Naive thymus-derived CD8-positive, alpha-beta T cell (primary cell): ENCODE measurements at regions not wholly inside any gene's neighbourhood (a gene's known extent, or its start where the extent isn't known, plus 50 kb on each side); places are given as distances from the start of the nearest gene placed in this dataset.

Experiments used
- ATAC-seq, 2 donors: fragments of 150-1000 bp; cut with Tn5 transposase in 1 of 2; sonication (Bioruptor Pico), chemical (Tn5 transposase) in 1 of 2; 1 replicate in 1 of 2; 2 replicates in 1 of 2; pipeline ENCODE4 v1.10.0; 2021; ENCODE audit warnings: mild to moderate bottlenecking in 2 of 2, moderate library complexity in 2 of 2
- POLR2A ChIA-PET: fragments of 350-600 bp; sonication (Branson Sonifier 250); formaldehyde crosslinking; loops from one replicate; lab custom pipeline; 2021; ENCODE audit warnings: antibody characterized with exemption; lab: Charles Lee
- DNase-seq, 10 donors: peaks; one replicate each; pipeline versions ENCODE4 v3.0.0 to v3.0.0-alpha.2; 2020 to 2022
- H3K27ac Mint-ChIP-seq, 10 donors: one replicate each; pipeline ENCODE4 v1.8.0; 2020 to 2022; ENCODE audit warnings: mild to moderate bottlenecking in 10 of 10, mixed read lengths in 10 of 10, moderate library complexity in 4 of 10, inconsistent platforms in 1 of 10
- H3K27me3 Mint-ChIP-seq, 5 donors: one replicate each; pipeline ENCODE4 v1.8.0; 2021 to 2022; ENCODE audit warnings: mixed read lengths in 5 of 5
- H3K36me3 Mint-ChIP-seq, 3 donors: one replicate each; pipeline ENCODE4 v1.8.0; 2020 to 2022; ENCODE audit warnings: mixed read lengths in 3 of 3, mild to moderate bottlenecking in 2 of 3, inconsistent platforms in 1 of 3
- H3K4me1 Mint-ChIP-seq, 4 donors: one replicate each; pipeline ENCODE4 v1.8.0; 2021 to 2022; ENCODE audit warnings: mixed read lengths in 4 of 4
- H3K4me3 Mint-ChIP-seq, 10 donors: one replicate each; pipeline ENCODE4 v1.8.0; 2020 to 2022; ENCODE audit warnings: mild to moderate bottlenecking in 10 of 10, mixed read lengths in 10 of 10, moderate library complexity in 6 of 10, inconsistent platforms in 1 of 10
- H3K9me3 Mint-ChIP-seq, 9 donors: one replicate each; pipeline ENCODE4 v1.8.0; 2020 to 2022; ENCODE audit warnings: mixed read lengths in 9 of 9, mild to moderate bottlenecking in 3 of 9, inconsistent platforms in 1 of 9, moderate library complexity in 1 of 9

GRCh38 chr5:23269981-23270380, 237.4 kb upstream of the PRDM9 start:
- Mint-ChIP-seq H3K4me1 (no peaks in the 10 kb centered on the region), H3K4me3 (no peak overlapping the region), H3K27ac (no peak overlapping the region), H3K36me3 (no peaks in the 10 kb centered on the region), H3K27me3 (no peaks in the 10 kb centered on the region), H3K9me3 (peaks cover 0 to 13% (median 3%) of the 10 kb centered on the region in 9 donors)
- POLR2A ChIA-PET = no interaction called here
- ATAC-seq = no peak
- DNase-seq = no peak

GRCh38 chr5:23268136-23268535, 239.3 kb upstream of the PRDM9 start:
- Mint-ChIP-seq H3K27ac (no peak overlapping the region), H3K9me3 (peaks cover 0 to 9% (median under 1%) of the 10 kb centered on the region in 9 donors)

GRCh38 chr5:23260621-23261020, 246.8 kb upstream of the PRDM9 start:
- POLR2A ChIA-PET = no interaction called here
- H3K36me3 Mint-ChIP-seq = peaks cover 0 to 4% (median 0%) of the 10 kb centered on the region in 3 donors
- H3K4me1 Mint-ChIP-seq = no peaks in the 10 kb centered on the region
- H3K27ac Mint-ChIP-seq = no peak overlapping the region
- no peak overlapping the region for H3K4me3 Mint-ChIP-seq
- H3K27me3 Mint-ChIP-seq = no peaks in the 10 kb centered on the region
- no peak for DNase-seq
- H3K9me3 Mint-ChIP-seq = peaks cover 0 to 14% (median 7%) of the 10 kb centered on the region in 9 donors
- no peak for ATAC-seq

More at GRCh38 chr5:23268136-23268535, 239.3 kb upstream of the PRDM9 start:
- Mint-ChIP-seq H3K27me3 (no peaks in the 10 kb centered on the region), H3K4me1 (no peaks in the 10 kb centered on the region), H3K4me3 (no peak overlapping the region), H3K36me3 (no peaks in the 10 kb centered on the region)
- POLR2A ChIA-PET = no interaction called here
- ATAC-seq = no peak
- DNase-seq = no peak

GRCh38 chr5:23257656-23258055, 249.8 kb upstream of the PRDM9 start:
- no peaks in the 10 kb centered on the region for H3K27me3 Mint-ChIP-seq
- no peak overlapping the region for H3K4me3 Mint-ChIP-seq
- ATAC-seq (no peak), DNase-seq (no peak)
- no peaks in the 10 kb centered on the region for H3K4me1 Mint-ChIP-seq
- peak overlapping the region in 1 of 10 donors; percentile 68 for H3K27ac Mint-ChIP-seq
- H3K36me3 Mint-ChIP-seq = peaks cover 0 to under 1% (median 0%) of the 10 kb centered on the region in 3 donors
- POLR2A ChIA-PET = no interaction called here
- H3K9me3 Mint-ChIP-seq = peaks cover 2 to 20% (median 14%) of the 10 kb centered on the region in 9 donors

- Mint-ChIP-seq H3K9me3 (peaks cover 2 to 19% (median 9%) of the 10 kb centered on the region in 9 donors), H3K4me1 (no peaks in the 10 kb centered on the region), H3K4me3 (no peak overlapping the region), H3K27me3 (no peaks in the 10 kb centered on the region), H3K36me3 (no peaks in the 10 kb centered on the region), H3K27ac (no peak overlapping the region)
- ATAC-seq (no peak), DNase-seq (no peak)
- POLR2A ChIA-PET = no interaction called here
Observed at GRCh38 chr5:23253621-23254198, 253.7 kb upstream of the PRDM9 start.

GRCh38 chr5:23242891-23243290, 264.5 kb upstream of the PRDM9 start:
- DNase-seq (no peak), ATAC-seq (no peak)
- Mint-ChIP-seq H3K9me3 (peaks cover 0 to 29% (median 9%) of the 10 kb centered on the region in 9 donors), H3K4me3 (no peak overlapping the region), H3K27ac (no peak overlapping the region), H3K27me3 (no peaks in the 10 kb centered on the region), H3K36me3 (no peaks in the 10 kb centered on the region), H3K4me1 (no peaks in the 10 kb centered on the region)
- POLR2A ChIA-PET = no interaction called here

- H3K4me1 Mint-ChIP-seq = no peaks in the 10 kb centered on the region
- POLR2A ChIA-PET = no interaction called here
Observed at GRCh38 chr5:23235246-23235645, 272.2 kb upstream of the PRDM9 start.

GRCh38 chr5:23234197-23234596, 273.2 kb upstream of the PRDM9 start:
- POLR2A ChIA-PET = no interaction called here
- Mint-ChIP-seq H3K4me1 (no peaks in the 10 kb centered on the region), H3K36me3 (no peaks in the 10 kb centered on the region), H3K27ac (no peak overlapping the region), H3K4me3 (no peak overlapping the region), H3K27me3 (no peaks in the 10 kb centered on the region), H3K9me3 (peaks cover 0 to 39% (median 9%) of the 10 kb centered on the region in 9 donors)
- DNase-seq (no peak), ATAC-seq (no peak)

More at GRCh38 chr5:23235246-23235645, 272.2 kb upstream of the PRDM9 start:
- H3K4me3 Mint-ChIP-seq = no peak overlapping the region
- no peak for DNase-seq
- H3K9me3 Mint-ChIP-seq = peaks cover 0 to 39% (median 9%) of the 10 kb centered on the region in 9 donors
- ATAC-seq = no peak
- H3K36me3 Mint-ChIP-seq = no peaks in the 10 kb centered on the region
- H3K27me3 Mint-ChIP-seq = no peaks in the 10 kb centered on the region
- no peak overlapping the region for H3K27ac Mint-ChIP-seq

- no peak for ATAC-seq
- no peaks in the 10 kb centered on the region for H3K36me3 Mint-ChIP-seq
Observed at GRCh38 chr5:23223846-23224245, 283.6 kb upstream of the PRDM9 start.

GRCh38 chr5:23221831-23222230, 285.6 kb upstream of the PRDM9 start:
- no peaks in the 10 kb centered on the region for H3K27me3 Mint-ChIP-seq
- POLR2A ChIA-PET = no interaction called here
- no peak for ATAC-seq
- no peak for DNase-seq
- H3K9me3 Mint-ChIP-seq = peaks cover 0 to 19% (median 9%) of the 10 kb centered on the region in 9 donors
- no peak overlapping the region for H3K4me3 Mint-ChIP-seq
- no peaks in the 10 kb centered on the region for H3K4me1 Mint-ChIP-seq
- no peak overlapping the region for H3K27ac Mint-ChIP-seq
- H3K36me3 Mint-ChIP-seq = no peaks in the 10 kb centered on the region

More at GRCh38 chr5:23223846-23224245, 283.6 kb upstream of the PRDM9 start:
- Mint-ChIP-seq H3K27ac (no peak overlapping the region), H3K27me3 (no peaks in the 10 kb centered on the region), H3K9me3 (peaks cover 0 to 19% (median 9%) of the 10 kb centered on the region in 9 donors), H3K4me1 (no peaks in the 10 kb centered on the region), H3K4me3 (no peak overlapping the region)
- DNase-seq = no peak
- POLR2A ChIA-PET = no interaction called here

GRCh38 chr5:23217159-23217558, 290.2 kb upstream of the PRDM9 start:
- Mint-ChIP-seq H3K27me3 (no peaks in the 10 kb centered on the region), H3K27ac (no peak overlapping the region), H3K4me3 (no peak overlapping the region), H3K36me3 (no peaks in the 10 kb centered on the region), H3K9me3 (peaks cover 0 to 23% (median 10%) of the 10 kb centered on the region in 9 donors), H3K4me1 (no peaks in the 10 kb centered on the region)
- POLR2A ChIA-PET = no interaction called here
- ATAC-seq = no peak
- no peak for DNase-seq

GRCh38 chr5:23216345-23216744, 291.1 kb upstream of the PRDM9 start:
- POLR2A ChIA-PET = no interaction called here
- Mint-ChIP-seq H3K4me1 (no peaks in the 10 kb centered on the region), H3K27ac (no peak overlapping the region), H3K36me3 (peaks cover 0 to 5% (median 0%) of the 10 kb centered on the region in 3 donors), H3K27me3 (no peaks in the 10 kb centered on the region), H3K9me3 (peaks cover 0 to 28% (median 12%) of the 10 kb centered on the region in 9 donors), H3K4me3 (no peak overlapping the region)
- ATAC-seq (no peak), DNase-seq (no peak)

- no peak overlapping the region for H3K27ac Mint-ChIP-seq
- H3K27me3 Mint-ChIP-seq = no peaks in the 10 kb centered on the region
- peaks cover 3 to 28% (median 12%) of the 10 kb centered on the region in 9 donors for H3K9me3 Mint-ChIP-seq
- no peak for DNase-seq
- peaks cover 0 to 5% (median 0%) of the 10 kb centered on the region in 3 donors for H3K36me3 Mint-ChIP-seq
- H3K4me1 Mint-ChIP-seq = no peaks in the 10 kb centered on the region
- POLR2A ChIA-PET = no interaction called here
- no peak for ATAC-seq
- H3K4me3 Mint-ChIP-seq = no peak overlapping the region
Observed at GRCh38 chr5:23208959-23209431, 298.4 kb upstream of the PRDM9 start.

- Mint-ChIP-seq H3K4me3 (no peak overlapping the region), H3K9me3 (peaks cover 4 to 28% (median 8%) of the 10 kb centered on the region in 9 donors), H3K27ac (no peak overlapping the region), H3K36me3 (no peaks in the 10 kb centered on the region), H3K4me1 (no peaks in the 10 kb centered on the region), H3K27me3 (no peaks in the 10 kb centered on the region)
- DNase-seq = no peak
- POLR2A ChIA-PET = no interaction called here
- no peak for ATAC-seq
Observed at GRCh38 chr5:23204111-23204510, 303.3 kb upstream of the PRDM9 start.
